Mesenchymal stem cell (in vitro differentiated cells and primary cell): ENCODE measurements at regions not wholly inside any gene's neighbourhood (a gene's known extent, or its start where the extent isn't known, plus 50 kb on each side); places are given as distances from the start of the nearest gene placed in this dataset.

Experiments
- DNase-seq: peaks from one replicate; pipeline ENCODE4 v3.0.0-alpha.2; 2013
- H2AFZ ChIP-seq: one replicate; pipeline ENCODE4 v1.6.1; 2013; ENCODE audit warnings: low read depth, mild to moderate bottlenecking, control low read depth, inconsistent platforms, low read length, moderate library complexity
- H2AK5ac ChIP-seq: 2 replicates; pipeline ENCODE4 v1.6.1; 2013; ENCODE audit warnings: low read length, moderate library complexity, mild to moderate bottlenecking, inconsistent platforms; ENCODE audit not compliant: severe bottlenecking
- H2BK120ac ChIP-seq: one replicate; pipeline ENCODE4 v1.6.1; 2013; ENCODE audit warnings: low read depth, mild to moderate bottlenecking, inconsistent platforms, low read length, moderate library complexity
- H2BK12ac ChIP-seq, 2 experiments: one replicate each; pipeline ENCODE4 v1.6.1; 2013; ENCODE audit warnings: inconsistent platforms in 2 of 2, low read length in 2 of 2, mild to moderate bottlenecking in 2 of 2, moderate library complexity in 2 of 2, control low read depth in 1 of 2
- H2BK15ac ChIP-seq: one replicate; pipeline ENCODE4 v1.6.1; 2013; ENCODE audit warnings: mild to moderate bottlenecking, low read depth, inconsistent platforms; ENCODE audit not compliant: poor library complexity, severe bottlenecking
- H2BK5ac ChIP-seq: 2 replicates; pipeline ENCODE4 v1.6.1; 2013; ENCODE audit warnings: low read depth, mild to moderate bottlenecking, low read length, control low read depth, inconsistent platforms; ENCODE audit not compliant: poor library complexity, severe bottlenecking
- H3K14ac ChIP-seq, 2 experiments: one replicate each; pipeline ENCODE4 v1.6.1; 2013; ENCODE audit warnings: inconsistent platforms in 2 of 2, low read length in 2 of 2, control low read depth in 1 of 2, mild to moderate bottlenecking in 1 of 2, moderate library complexity in 1 of 2
- H3K18ac ChIP-seq, 2 experiments: one replicate each; pipeline ENCODE4 v1.6.1; 2013; ENCODE audit warnings: inconsistent platforms in 2 of 2, low read length in 2 of 2, control low read depth in 1 of 2, low read depth in 1 of 2, mild to moderate bottlenecking in 1 of 2
- H3K23ac ChIP-seq, 2 experiments: one replicate each; pipeline ENCODE4 v1.6.1; 2013; ENCODE audit warnings: inconsistent platforms in 2 of 2, low read length in 2 of 2, mild to moderate bottlenecking in 2 of 2, moderate library complexity in 2 of 2, control low read depth in 1 of 2
- H3K27ac ChIP-seq: 2 replicates; pipeline ENCODE4 v1.5.1; 2013; ENCODE audit warnings: mild to moderate bottlenecking, moderate library complexity, low read length, control low read depth, inconsistent platforms; ENCODE audit not compliant: poor library complexity, severe bottlenecking
- H3K27me3 ChIP-seq, 2 experiments: 2 replicates each; pipeline versions ENCODE4 v1.6.1 to v1.7.0; 2013; ENCODE audit warnings: low read length in 2 of 2, mild to moderate bottlenecking in 2 of 2, moderate library complexity in 2 of 2, control low read depth in 1 of 2, inconsistent platforms in 1 of 2; ENCODE audit not compliant: control insufficient read depth in 1 of 2, insufficient read depth in 1 of 2
- H3K36me3 ChIP-seq, 2 experiments: 2 replicates each; pipeline versions ENCODE4 v1.6.1 to v1.7.0; 2013; ENCODE audit warnings: low read length in 2 of 2, control low read depth in 1 of 2, inconsistent platforms in 1 of 2, low read depth in 1 of 2, mild to moderate bottlenecking in 1 of 2; ENCODE audit not compliant: insufficient read depth in 2 of 2, control insufficient read depth in 1 of 2
- H3K4ac ChIP-seq, 2 experiments: one replicate each; pipeline ENCODE4 v1.6.1; 2013; ENCODE audit warnings: inconsistent platforms in 2 of 2, low read length in 2 of 2, mild to moderate bottlenecking in 2 of 2, moderate library complexity in 2 of 2, control low read depth in 1 of 2, low read depth in 1 of 2
- H3K4me1 ChIP-seq: 2 replicates; pipeline ENCODE4 v1.6.1; 2013; ENCODE audit warnings: low read depth, low read length, control low read depth; ENCODE audit not compliant: control insufficient read depth, insufficient read depth
- H3K4me2 ChIP-seq: 2 replicates; pipeline ENCODE4 v1.6.1; 2013; ENCODE audit warnings: low read length, mild to moderate bottlenecking, inconsistent platforms; ENCODE audit not compliant: poor library complexity, severe bottlenecking
- H3K4me3 ChIP-seq, 2 experiments: 2 replicates each; pipeline versions ENCODE4 v1.5.1 to v1.7.0; 2013; ENCODE audit warnings: low read length in 2 of 2, mild to moderate bottlenecking in 2 of 2, control low read depth in 1 of 2, low read depth in 1 of 2; ENCODE audit not compliant: insufficient read depth in 1 of 2
- H3K79me1 ChIP-seq: replicated peaks from 2 replicates; pipeline ENCODE4 v1.6.1; 2013; ENCODE audit warnings: mild to moderate bottlenecking, control low read depth, low read length, inconsistent platforms; ENCODE audit not compliant: poor library complexity, severe bottlenecking
- H3K9ac ChIP-seq: 2 replicates; pipeline ENCODE4 v1.7.0; 2013; ENCODE audit warnings: mild to moderate bottlenecking, low read length, moderate library complexity
- H3K9me3 ChIP-seq: 2 replicates; pipeline ENCODE4 v1.7.0; 2013; ENCODE audit warnings: mild to moderate bottlenecking, low read length; ENCODE audit not compliant: control insufficient read depth
- H4K8ac ChIP-seq: one replicate; pipeline ENCODE4 v1.6.1; 2013; ENCODE audit warnings: inconsistent platforms, mild to moderate bottlenecking, low read length, moderate library complexity
- H4K91ac ChIP-seq: one replicate; pipeline ENCODE4 v1.6.1; 2013; ENCODE audit warnings: mild to moderate bottlenecking, low read length, inconsistent platforms
- WGBS: methylation state at CpG from one replicate; pipeline ENCODE4 v1.1.7; 2013; ENCODE audit warnings: mixed read lengths; 5-methylcytosine and 5-hydroxymethylcytosine counted together

- Histone ChIP-seq H3K4me2 (no peak overlapping the region), H2BK12ac (no peak overlapping the region), H2AK5ac (no peak overlapping the region), H3K9ac (no peak overlapping the region), H3K9me3 (no peaks in the 10 kb centered on the region), H4K8ac (no peak overlapping the region), H3K4me1 (no peaks in the 10 kb centered on the region), H3K4ac (no peak overlapping the region), H3K36me3 (no peaks in the 10 kb centered on the region), H3K18ac (no peak overlapping the region), H2AFZ (no peak overlapping the region), H4K91ac (no peak overlapping the region), H2BK5ac (no peak overlapping the region), H3K4me3 (no peak overlapping the region), H3K27me3 (no peaks in the 10 kb centered on the region), H3K27ac (no peak overlapping the region), H3K14ac (no peak overlapping the region), H3K79me1 (no peaks in the 10 kb centered on the region), H3K23ac (no peak overlapping the region), H2BK15ac (no peak overlapping the region), H2BK120ac (no peak overlapping the region)
- 94% methylated on average over 2 of the region's 2 CpGs for WGBS
- DNase-seq: no peak
These were observed 1132.1 kb upstream of the CNTN5 start for GRCh38 chr11:97888641-97889040.

- Histone ChIP-seq H3K4me2 (no peak overlapping the region), H2BK12ac (no peak overlapping the region)
These were observed 1130.3 kb upstream of the CNTN5 start for GRCh38 chr11:97890466-97890865.

GRCh38 chr11:97893612-97894011 is 1127.1 kb upstream of the CNTN5 start:
- no peak overlapping the region for H3K4me3 ChIP-seq
- H3K36me3 ChIP-seq: no peaks in the 10 kb centered on the region
- WGBS: no CpG with 5 or more reads among the region's 2 CpGs
- H2AK5ac ChIP-seq: no peak overlapping the region
- no peak overlapping the region for H3K4ac ChIP-seq
- no peaks in the 10 kb centered on the region for H3K4me1 ChIP-seq
- no peak overlapping the region for H2BK120ac ChIP-seq
- H2BK15ac ChIP-seq: no peak overlapping the region
- no peak overlapping the region for H3K9ac ChIP-seq
- no peak overlapping the region for H3K4me2 ChIP-seq
- H4K8ac ChIP-seq: no peak overlapping the region
- H2AFZ ChIP-seq: no peak overlapping the region
- H3K27ac ChIP-seq: no peak overlapping the region
- H2BK12ac ChIP-seq: no peak overlapping the region
- H3K23ac ChIP-seq: no peak overlapping the region
- H3K9me3 ChIP-seq: no peaks in the 10 kb centered on the region
- no peak overlapping the region for H4K91ac ChIP-seq
- no peak overlapping the region for H2BK5ac ChIP-seq
- no peaks in the 10 kb centered on the region for H3K79me1 ChIP-seq
- DNase-seq: no peak
- no peak overlapping the region for H3K14ac ChIP-seq
- no peaks in the 10 kb centered on the region for H3K27me3 ChIP-seq
- no peak overlapping the region for H3K18ac ChIP-seq

More at GRCh38 chr11:97890466-97890865, 1130.3 kb upstream of the CNTN5 start:
- Histone ChIP-seq H4K8ac (no peak overlapping the region), H4K91ac (no peak overlapping the region), H3K36me3 (no peaks in the 10 kb centered on the region), H3K23ac (no peak overlapping the region), H2BK5ac (no peak overlapping the region), H2BK120ac (no peak overlapping the region), H3K79me1 (no peaks in the 10 kb centered on the region), H3K4ac (no peak overlapping the region), H3K9ac (no peak overlapping the region), H3K14ac (no peak overlapping the region), H3K18ac (no peak overlapping the region), H3K27me3 (no peaks in the 10 kb centered on the region), H3K4me1 (no peaks in the 10 kb centered on the region), H2AFZ (no peak overlapping the region), H3K9me3 (no peaks in the 10 kb centered on the region), H3K27ac (no peak overlapping the region), H2AK5ac (no peak overlapping the region), H2BK15ac (no peak overlapping the region), H3K4me3 (no peak overlapping the region)
- DNase-seq: no peak
- WGBS: 100% methylated on average over 1 of the region's 1 CpG

- DNase-seq: no peak
- Histone ChIP-seq H2BK15ac (no peak overlapping the region), H3K4me2 (no peak overlapping the region), H3K36me3 (no peaks in the 10 kb centered on the region), H3K27me3 (no peaks in the 10 kb centered on the region), H3K23ac (no peak overlapping the region), H4K8ac (no peak overlapping the region), H4K91ac (no peak overlapping the region), H3K14ac (no peak overlapping the region), H2BK120ac (no peak overlapping the region), H2AK5ac (no peak overlapping the region), H3K9me3 (no peaks in the 10 kb centered on the region), H3K9ac (no peak overlapping the region), H3K4me3 (no peak overlapping the region), H2BK5ac (no peak overlapping the region), H2AFZ (no peak overlapping the region), H3K4me1 (no peaks in the 10 kb centered on the region), H2BK12ac (no peak overlapping the region), H3K79me1 (no peaks in the 10 kb centered on the region), H3K18ac (no peak overlapping the region), H3K4ac (no peak overlapping the region), H3K27ac (no peak overlapping the region)
- WGBS: no CpG with 5 or more reads among the region's 2 CpGs
These were observed 1125.8 kb upstream of the CNTN5 start for GRCh38 chr11:97894978-97895377.
